ENCODE measurements at regions not wholly inside any gene's neighbourhood (a gene's known extent, or its start where the extent isn't known, plus 50 kb on each side); places are given as distances from the start of the nearest gene placed in this dataset.
"Not testable (repeated sequence)": the region's sequence is repeated elsewhere in the genome, so short reads cannot be mapped to it uniquely, and the experiment has no call there.

- no peak for DNase-seq (ENCODE audit: low read depth in 4 of 4, low spot score in 3 of 4)
Measured at GRCh38 chr1:242738702-242739645, 214.5 kb upstream of the PLD5 start.

DNA sequence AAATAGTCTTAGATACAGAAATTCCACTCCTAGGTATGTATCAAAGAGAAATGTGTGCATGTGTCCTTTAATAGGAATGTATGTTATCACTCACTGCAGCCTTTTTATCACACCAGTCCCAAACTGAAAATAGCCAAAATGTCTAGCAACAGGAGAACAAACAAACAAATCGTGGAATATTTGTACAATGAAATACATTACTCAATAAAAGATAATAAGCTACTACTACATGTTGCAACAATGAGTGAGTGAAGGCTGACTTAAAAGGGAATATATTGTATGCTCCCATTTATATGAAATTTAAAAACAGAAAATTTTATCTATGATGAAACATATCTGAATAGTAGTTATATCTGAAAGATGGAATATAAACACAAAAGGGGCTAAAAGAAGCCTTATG, 212.1 kb upstream of the PLD5 start:
- no peak for DNase-seq (ENCODE audit: low read depth in 4 of 4, low spot score in 3 of 4)

- DNase-seq (ENCODE audit: low read depth in 4 of 4, low spot score in 3 of 4): no peak
Measured at GRCh38 chr1:242735323-242735722, 210.8 kb upstream of the PLD5 start.

DNA sequence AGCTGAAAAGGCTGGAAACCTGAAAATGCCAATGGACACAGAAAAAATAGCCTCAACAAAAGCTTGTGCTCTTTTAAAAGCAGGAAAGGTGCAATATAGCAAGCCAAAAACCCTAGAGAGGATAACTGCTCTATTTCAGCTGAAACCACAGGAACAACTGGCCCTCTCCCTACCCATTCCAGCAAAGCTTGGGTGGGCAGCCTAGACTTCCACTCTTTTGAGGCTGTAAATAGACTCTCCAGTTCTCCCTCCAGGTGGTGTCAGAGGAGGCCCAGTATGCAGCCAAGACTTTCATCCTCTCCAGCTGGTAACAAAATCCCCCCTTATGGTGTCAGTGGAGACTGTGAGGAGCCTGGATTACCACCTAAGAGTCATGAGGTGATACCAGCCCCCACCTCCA, 206.9 kb upstream of the PLD5 start:
- no peak for DNase-seq (ENCODE audit: low read depth in 4 of 4, low spot score in 3 of 4)

- no peak for DNase-seq (ENCODE audit: low read depth in 4 of 4, low spot score in 3 of 4)
Measured at GRCh38 chr1:242728696-242729095, 204.2 kb upstream of the PLD5 start.

- DNase-seq (ENCODE audit: low read depth in 4 of 4, low spot score in 3 of 4): no peak
Measured at GRCh38 chr1:242723044-242723716, 198.7 kb upstream of the PLD5 start.

DNA sequence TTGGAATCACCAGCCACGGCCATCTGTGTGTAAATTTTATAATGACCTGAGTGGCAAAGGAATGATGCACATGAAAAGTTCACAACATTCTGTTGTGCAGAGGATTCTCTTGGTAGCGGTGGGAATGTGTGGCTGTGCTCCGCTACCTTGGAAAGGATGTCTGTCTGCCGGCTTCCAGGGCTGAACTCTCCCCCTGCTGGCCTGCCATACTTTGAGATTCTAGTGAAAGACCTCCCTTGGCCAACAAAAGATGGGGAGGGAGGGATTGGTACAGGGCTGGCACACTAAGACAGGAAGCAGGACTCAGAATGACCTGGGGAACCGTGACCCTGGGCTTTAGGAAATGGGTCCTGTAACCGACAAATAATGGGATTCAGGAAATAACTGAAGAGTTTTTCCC, 194.5 kb upstream of the PLD5 start:
- DNase-seq (ENCODE audit: low read depth in 4 of 4, low spot score in 3 of 4): no peak

DNA sequence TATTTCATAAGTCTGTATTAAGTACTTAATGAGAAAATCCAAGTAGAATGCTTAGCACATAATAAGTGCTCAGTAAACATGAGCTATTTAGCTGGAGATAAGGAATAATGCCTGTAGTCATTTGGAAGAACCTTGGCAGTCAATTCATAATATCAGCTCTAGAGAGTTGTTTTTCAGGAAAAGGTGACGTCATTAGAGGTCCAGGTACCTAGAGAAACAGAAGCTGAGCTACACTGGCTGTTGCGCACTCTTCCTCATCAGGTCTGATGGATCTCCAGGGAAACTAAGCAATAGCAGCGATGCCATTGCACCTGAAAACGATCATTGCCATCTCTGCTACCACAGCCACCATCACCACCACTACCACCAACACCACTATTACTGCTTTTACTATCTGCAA, 187.8 kb upstream of the PLD5 start:
- no peak for DNase-seq (ENCODE audit: low read depth in 4 of 4, low spot score in 3 of 4)

DNA sequence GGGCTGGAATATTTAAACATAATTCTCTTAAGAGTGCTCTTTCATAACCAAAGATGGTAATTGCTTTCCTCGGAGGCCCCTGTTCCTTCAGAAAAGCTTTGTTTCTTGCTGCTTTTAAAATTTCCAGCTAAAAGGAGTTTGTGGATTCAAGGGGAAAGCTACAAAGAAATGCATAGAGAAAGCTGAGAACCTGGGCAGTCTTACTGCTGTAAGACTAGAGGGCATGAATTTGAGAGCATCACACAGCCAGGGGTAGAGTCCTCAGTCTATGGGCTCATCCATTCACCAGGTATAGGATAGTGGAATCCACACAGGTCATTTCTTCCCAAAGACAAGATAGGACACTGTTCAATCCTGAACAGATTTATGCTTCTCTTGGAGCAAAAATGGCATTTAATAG, 186.3 kb upstream of the PLD5 start:
- DNase-seq (ENCODE audit: low read depth in 4 of 4, low spot score in 3 of 4): no peak

DNA sequence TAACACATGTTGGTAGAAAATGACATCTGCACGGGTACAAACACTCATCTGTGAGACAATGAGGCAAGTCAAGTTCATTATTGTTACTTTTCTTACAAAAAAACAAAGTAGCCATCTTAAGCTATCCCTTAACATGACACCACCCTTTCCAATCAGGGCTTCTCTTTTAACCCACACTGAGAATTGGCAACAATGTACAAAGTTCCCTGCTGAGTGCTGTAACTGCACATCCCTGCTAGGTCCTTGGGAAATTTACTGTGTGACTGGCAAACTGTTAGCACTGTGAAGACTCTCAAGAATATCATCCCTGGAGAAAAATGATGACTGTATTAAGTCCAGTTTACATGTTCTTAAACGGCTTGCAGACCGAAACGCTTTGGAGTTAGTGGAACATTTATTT, 185.8 kb upstream of the PLD5 start:
- DNase-seq (ENCODE audit: low read depth in 4 of 4, low spot score in 3 of 4): no peak

DNA sequence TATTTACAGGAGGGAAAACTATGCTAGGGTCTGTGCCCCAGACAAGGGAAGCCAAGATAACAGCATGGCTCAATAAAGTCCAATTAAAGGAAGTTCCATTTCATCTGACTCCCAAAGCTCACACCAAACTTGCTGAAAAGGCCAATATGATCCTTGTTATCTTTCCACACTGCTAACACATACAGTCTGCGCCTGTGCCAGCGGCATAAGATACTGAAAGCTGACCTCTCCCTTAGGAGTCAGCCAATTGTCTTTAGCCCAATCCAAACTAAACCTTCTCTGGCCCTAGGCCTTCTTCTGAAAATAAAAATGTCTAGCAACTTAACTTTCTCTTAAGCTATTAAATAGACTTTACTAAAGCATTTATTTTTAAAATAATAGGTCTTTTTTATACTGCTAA, 179.0 kb upstream of the PLD5 start:
- DNase-seq (ENCODE audit: low read depth in 4 of 4, low spot score in 3 of 4): no peak

DNA sequence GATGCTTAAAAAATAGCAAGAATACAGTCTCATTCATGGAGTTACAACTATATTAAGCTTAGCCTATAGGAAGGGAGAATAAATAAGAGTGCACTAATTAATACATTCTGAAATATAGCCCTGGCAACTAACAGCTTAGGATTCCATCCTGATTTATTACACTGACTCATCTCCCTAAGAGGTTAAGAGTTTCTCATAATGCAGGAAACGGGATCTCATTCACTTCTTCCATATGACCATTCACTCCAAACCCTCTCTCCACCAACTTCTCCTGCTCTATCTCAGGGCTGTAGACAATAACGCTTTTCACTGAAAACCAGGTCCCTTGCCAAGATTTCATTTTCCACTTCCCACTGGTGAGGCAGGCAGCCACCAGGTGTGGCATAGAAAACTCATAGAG, 168.5 kb upstream of the PLD5 start:
- no peak for DNase-seq (ENCODE audit: low read depth in 4 of 4, low spot score in 3 of 4)

DNA sequence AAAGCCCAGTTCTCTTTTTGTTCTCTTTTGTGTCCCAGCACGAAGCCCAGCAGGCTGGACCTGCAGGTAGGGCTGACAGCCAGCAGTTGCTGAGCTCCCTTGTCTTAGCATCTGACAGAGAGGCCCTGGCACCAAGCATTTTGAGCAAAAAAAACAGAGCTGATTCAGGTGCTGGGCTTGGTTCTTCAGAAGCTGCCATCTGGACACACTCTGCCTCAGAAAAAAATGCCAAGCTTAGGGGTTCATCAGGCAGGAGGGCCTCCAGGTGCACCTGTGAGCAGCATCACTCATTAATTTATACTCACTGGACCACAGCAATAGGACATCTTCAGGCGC, 167.1 kb upstream of the PLD5 start:
- DNase-seq (ENCODE audit: low read depth in 4 of 4, low spot score in 3 of 4): no peak

- DNase-seq (ENCODE audit: low read depth in 4 of 4, low spot score in 3 of 4): no peak
Measured at GRCh38 chr1:242690849-242691609, 166.5 kb upstream of the PLD5 start.

GRCh38 chr1:242689378-242689777, 164.9 kb upstream of the PLD5 start:
- no peak for DNase-seq (ENCODE audit: low read depth in 4 of 4, low spot score in 3 of 4)

- no peak for DNase-seq (ENCODE audit: low read depth in 4 of 4, low spot score in 3 of 4)
Measured at GRCh38 chr1:242674951-242675645, 150.6 kb upstream of the PLD5 start.

GRCh38 chr1:242673652-242674051, 149.2 kb upstream of the PLD5 start:
- no peak for DNase-seq (ENCODE audit: low read depth in 4 of 4, low spot score in 3 of 4)

DNA sequence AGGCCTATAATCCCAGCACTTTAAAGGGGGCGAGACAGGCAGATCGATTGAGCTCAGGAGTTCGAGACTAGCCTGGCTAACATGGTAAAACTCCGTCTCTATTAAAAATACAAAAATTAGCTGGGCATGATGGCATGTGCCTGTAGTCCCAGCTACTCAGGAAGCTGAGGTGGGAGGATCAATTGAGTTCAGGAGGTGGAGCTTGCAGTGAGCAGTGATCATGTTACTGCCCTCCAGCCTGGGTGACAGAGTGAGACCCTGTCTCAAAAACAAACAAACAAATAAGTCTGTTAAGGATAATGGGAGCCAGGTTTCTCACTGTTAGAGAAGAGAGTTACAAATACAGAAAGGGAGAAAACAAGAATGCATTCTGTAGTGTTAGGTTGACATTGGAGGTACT, 148.7 kb upstream of the PLD5 start:
- not testable (repeated sequence) for DNase-seq (ENCODE audit: low read depth in 4 of 4, low spot score in 3 of 4)

- no peak for DNase-seq (ENCODE audit: low read depth in 4 of 4, low spot score in 3 of 4)
Measured at GRCh38 chr1:242670019-242670418, 145.5 kb upstream of the PLD5 start.

- no peak for DNase-seq (ENCODE audit: low read depth in 4 of 4, low spot score in 3 of 4)
Measured at GRCh38 chr1:242662886-242663285, 138.4 kb upstream of the PLD5 start.

- not testable (repeated sequence) for DNase-seq (ENCODE audit: low read depth in 4 of 4, low spot score in 3 of 4)
Measured at GRCh38 chr1:242653772-242654171, 129.3 kb upstream of the PLD5 start.

All from left renal pelvis (tissue), 4 donors.